ENCODE measurements at regions not wholly inside any gene's neighbourhood (a gene's known extent, or its start where the extent isn't known, plus 50 kb on each side); places are given as distances from the start of the nearest gene placed in this dataset.

DNA sequence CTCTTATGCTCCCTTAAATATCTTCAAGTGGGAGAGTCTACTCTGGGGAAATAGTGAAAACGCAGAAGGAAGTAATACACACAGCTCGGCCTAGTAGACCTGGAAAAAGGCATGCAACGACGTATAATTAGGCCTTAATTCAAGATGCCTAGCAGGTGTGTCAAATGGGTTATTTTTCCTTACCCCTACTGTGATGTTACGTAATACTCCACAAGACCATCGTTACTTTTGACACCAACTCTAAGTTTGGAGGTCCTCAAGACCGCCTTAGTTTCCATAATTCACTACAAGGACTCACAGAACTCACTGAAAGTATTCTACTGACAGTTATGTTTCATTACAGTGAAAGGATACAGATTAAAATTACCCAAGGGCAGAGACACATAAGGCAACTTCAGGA, 1024.3 kb upstream of the MAP3K7 start:
- no TSS peak for BruUV-seq (replicated peaks)
- no peak overlapping the region for H3K4me3 ChIP-seq (ENCODE audit: low read depth, low read length)
- no peak for TF ChIP-seq CTCF (IDR thresholded peaks at IDR 0.05; ENCODE audit: insufficient read depth in 1 of 2, low read depth in 1 of 2, low read length in 1 of 2, severe bottlenecking in 1 of 2, unreplicated experiment in 1 of 2)
- no peaks in the 10 kb centered on the region; the same call in 1 of the 2 replicates for H3K27me3 ChIP-seq (replicated peaks; ENCODE audit: control insufficient read depth, insufficient read depth, low read length)
- Mint-ChIP-seq H3K4me1 (ENCODE audit: low read depth, unreplicated experiment) (no peaks in the 10 kb centered on the region), H3K27ac (ENCODE audit: unreplicated experiment) (no peak overlapping the region), H3K4me3 (ENCODE audit: unreplicated experiment) (no peak overlapping the region), H3K27me3 (ENCODE audit: insufficient read depth, unreplicated experiment) (no peaks in the 10 kb centered on the region), H3K36me3 (ENCODE audit: insufficient read depth, unreplicated experiment) (no peaks in the 10 kb centered on the region), H3K9me3 (ENCODE audit: unreplicated experiment) (no peaks in the 10 kb centered on the region)
- H3K36me3 ChIP-seq (ENCODE audit: control insufficient read depth, insufficient read depth, low read length): no peaks in the 10 kb centered on the region
- intact Hi-C loops (cut with micrococcal nuclease; ENCODE audit: unreplicated experiment): no loop called here
- POLR2A ChIA-PET: no interaction called here
- no peak for DNase-seq
- H3K4me1 ChIP-seq: no peaks in the 10 kb centered on the region
- CTCF ChIA-PET: no interaction called here
- no peaks in the 10 kb centered on the region for H3K9me3 ChIP-seq

DNA sequence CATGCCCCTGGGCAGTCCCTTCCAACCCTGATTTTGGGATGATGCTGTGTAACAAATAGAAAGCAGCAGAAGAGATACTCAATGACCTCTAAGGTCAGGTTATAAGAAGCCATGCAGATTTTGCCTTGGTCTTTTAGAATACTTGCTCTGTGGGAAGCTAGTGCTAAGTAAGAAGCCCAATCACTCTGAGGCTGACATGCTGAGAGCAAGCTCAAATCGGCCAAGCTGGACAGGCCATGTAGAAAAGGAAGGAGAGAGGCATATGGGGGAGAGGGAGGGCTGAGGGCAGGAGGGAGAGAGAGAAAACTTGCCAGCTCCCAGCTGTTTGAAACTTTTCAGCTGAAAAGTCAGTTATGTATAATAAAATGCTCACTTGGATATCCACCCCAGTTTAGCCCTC, 1021.6 kb upstream of the MAP3K7 start:
- Mint-ChIP-seq H3K27me3 (ENCODE audit: insufficient read depth, unreplicated experiment) (no peaks in the 10 kb centered on the region), H3K4me3 (ENCODE audit: unreplicated experiment) (no peak overlapping the region), H3K4me1 (ENCODE audit: low read depth, unreplicated experiment) (no peaks in the 10 kb centered on the region), H3K9me3 (ENCODE audit: unreplicated experiment) (no peaks in the 10 kb centered on the region), H3K27ac (ENCODE audit: unreplicated experiment) (no peak overlapping the region), H3K36me3 (ENCODE audit: insufficient read depth, unreplicated experiment) (no peaks in the 10 kb centered on the region)
- no TSS peak for BruUV-seq (replicated peaks)
- H3K9me3 ChIP-seq: no peaks in the 10 kb centered on the region
- H3K27me3 ChIP-seq (replicated peaks; ENCODE audit: control insufficient read depth, insufficient read depth, low read length): no peaks in the 10 kb centered on the region; the same call in 1 of the 2 replicates
- no peak for DNase-seq
- intact Hi-C loops (cut with micrococcal nuclease; ENCODE audit: unreplicated experiment): no loop called here
- TF ChIP-seq CTCF (IDR thresholded peaks at IDR 0.05; ENCODE audit: insufficient read depth in 1 of 2, low read depth in 1 of 2, low read length in 1 of 2, severe bottlenecking in 1 of 2, unreplicated experiment in 1 of 2): no peak
- H3K4me1 ChIP-seq: no peaks in the 10 kb centered on the region
- H3K4me3 ChIP-seq (ENCODE audit: low read depth, low read length): no peak overlapping the region
- no peaks in the 10 kb centered on the region for H3K36me3 ChIP-seq (ENCODE audit: control insufficient read depth, insufficient read depth, low read length)
- POLR2A ChIA-PET: no interaction called here
- CTCF ChIA-PET: interaction anchor here (0.6 kb wide), 1 partner anchor 10 kb away, joined by 3 read pairs; no protein-coding TSS in a partner anchor

DNA sequence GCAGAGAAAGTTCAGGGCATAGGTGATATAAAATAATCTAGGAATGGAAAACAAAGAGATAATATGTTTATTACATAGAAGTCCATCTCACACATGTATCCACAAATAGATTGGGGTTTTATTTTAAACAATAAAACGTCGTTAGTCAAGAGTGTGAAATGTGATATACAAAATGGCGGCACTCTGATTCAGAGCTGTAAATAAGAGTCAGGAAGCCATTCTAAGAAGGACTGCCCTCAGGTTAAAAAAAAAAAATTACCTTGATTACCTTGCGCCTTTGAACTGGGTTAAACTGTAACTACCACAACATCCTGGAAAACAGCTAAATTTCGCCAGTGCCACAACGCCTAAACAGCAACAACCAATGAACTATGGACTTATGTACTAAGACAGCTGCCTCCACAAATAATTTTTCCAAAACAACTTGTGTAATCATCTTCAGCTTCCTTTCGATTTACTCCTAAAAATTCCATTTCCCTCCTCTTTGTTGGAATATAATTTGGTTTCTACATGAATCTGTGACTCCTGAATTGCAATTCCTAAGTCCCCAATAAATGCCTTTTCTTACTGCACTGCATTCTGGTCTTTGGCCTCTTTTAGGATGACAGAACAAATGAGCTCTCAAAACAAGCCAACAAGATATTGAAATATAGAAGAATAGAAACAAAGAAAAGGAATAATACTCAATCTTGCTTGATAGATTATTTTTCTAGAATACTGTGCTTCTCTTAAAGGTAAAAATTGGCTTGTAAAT, 1019.5 kb upstream of the MAP3K7 start:
- CTCF ChIA-PET: no interaction called here
- Histone ChIP-seq H3K4me3 (ENCODE audit: low read depth, low read length) (no peak overlapping the region), H3K36me3 (ENCODE audit: control insufficient read depth, insufficient read depth, low read length) (no peaks in the 10 kb centered on the region), H3K27me3 (replicated peaks; ENCODE audit: control insufficient read depth, insufficient read depth, low read length) (no peaks in the 10 kb centered on the region; the same call in 1 of the 2 replicates), H3K9me3 (no peaks in the 10 kb centered on the region), H3K4me1 (no peaks in the 10 kb centered on the region)
- intact Hi-C loops (cut with micrococcal nuclease; ENCODE audit: unreplicated experiment): no loop called here
- Mint-ChIP-seq H3K4me3 (ENCODE audit: unreplicated experiment) (no peak overlapping the region), H3K27ac (ENCODE audit: unreplicated experiment) (no peak overlapping the region), H3K27me3 (ENCODE audit: insufficient read depth, unreplicated experiment) (no peaks in the 10 kb centered on the region), H3K4me1 (ENCODE audit: low read depth, unreplicated experiment) (no peaks in the 10 kb centered on the region), H3K9me3 (ENCODE audit: unreplicated experiment) (no peaks in the 10 kb centered on the region), H3K36me3 (ENCODE audit: insufficient read depth, unreplicated experiment) (no peaks in the 10 kb centered on the region)
- POLR2A ChIA-PET: no interaction called here
- no TSS peak for BruUV-seq (replicated peaks)
- no peak for DNase-seq
- TF ChIP-seq CTCF (IDR thresholded peaks at IDR 0.05; ENCODE audit: insufficient read depth in 1 of 2, low read depth in 1 of 2, low read length in 1 of 2, severe bottlenecking in 1 of 2, unreplicated experiment in 1 of 2): no peak

Measured in Caco-2 (cell line).